ENCODE measurements at regions not wholly inside any gene's neighbourhood (a gene's known extent, or its start where the extent isn't known, plus 50 kb on each side); places are given as distances from the start of the nearest gene placed in this dataset.

- TF ChIP-seq CTCF (conservative IDR thresholded peaks at IDR 0.05) (no peak), EZH2 (IDR thresholded peaks at IDR 0.05; ENCODE audit: low read depth) (no peak)
Observed at GRCh38 chr16:79764415-79765110, 164.0 kb upstream of the MAF start.

All from PC-9 (cell line).